Gastrocnemius medialis (tissue), 4 donors: ENCODE measurements at regions not wholly inside any gene's neighbourhood (a gene's known extent, or its start where the extent isn't known, plus 50 kb on each side); places are given as distances from the start of the nearest gene placed in this dataset.

Experiments
- POLR2A ChIP-seq, 2 donors: fragments of 450-650 bp; IDR thresholded peaks; one replicate each; pipeline ENCODE4 v1.6.1; 2017; ENCODE audit warnings: antibody characterized with exemption in 2 of 2, mild to moderate bottlenecking in 2 of 2, moderate library complexity in 2 of 2
- TF ChIP-seq, protein P1 (sequence below), 5 experiments: fragments of 450-650 bp in 3 of 5; fragments of 200-600 bp in 2 of 5; sonication (generic) in 2 of 5; IDR thresholded peaks in 4 of 5; conservative IDR thresholded peaks in 1 of 5; 1 replicate in 4 of 5; 2 replicates in 1 of 5; pipeline ENCODE4 v1.5.1; 2016 to 2019; ENCODE audit warnings: antibody characterized with exemption in 5 of 5, mild to moderate bottlenecking in 3 of 5, moderate library complexity in 3 of 5

DNA sequence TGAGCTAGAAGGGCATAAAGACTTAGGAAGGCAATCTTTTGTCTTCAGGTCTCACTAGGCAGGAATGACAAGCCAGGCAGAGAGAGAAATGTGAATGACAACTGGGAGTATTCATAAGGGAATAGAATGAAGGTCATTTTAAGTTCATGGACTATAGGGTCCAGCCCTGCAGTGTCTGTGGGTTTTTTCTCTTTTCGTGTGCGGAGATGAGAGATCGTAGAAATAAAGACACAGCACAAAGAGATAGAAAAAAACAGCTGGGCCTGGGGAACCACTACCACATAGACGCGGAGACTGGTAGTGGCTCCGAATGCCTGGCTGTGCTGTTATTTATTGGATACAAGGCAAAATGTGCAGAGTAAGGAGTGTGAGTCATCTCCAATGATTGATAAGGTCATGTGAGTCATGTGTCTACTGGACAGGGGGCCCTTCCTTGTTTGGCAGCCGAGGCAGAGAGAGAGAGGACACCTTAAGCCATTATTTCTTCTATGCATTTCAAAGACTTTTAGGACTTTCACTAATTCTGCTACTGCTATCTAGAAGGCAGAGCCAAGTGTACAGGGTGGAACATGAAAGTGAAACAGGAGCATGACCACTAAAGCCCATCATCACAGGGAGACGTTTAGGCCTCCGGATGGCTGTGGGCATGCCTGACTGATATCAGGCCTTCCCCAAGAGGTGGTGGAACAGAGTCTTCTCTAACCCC, 921.8 kb upstream of the PCDH10 start:
- TF ChIP-seq, protein P1, sequence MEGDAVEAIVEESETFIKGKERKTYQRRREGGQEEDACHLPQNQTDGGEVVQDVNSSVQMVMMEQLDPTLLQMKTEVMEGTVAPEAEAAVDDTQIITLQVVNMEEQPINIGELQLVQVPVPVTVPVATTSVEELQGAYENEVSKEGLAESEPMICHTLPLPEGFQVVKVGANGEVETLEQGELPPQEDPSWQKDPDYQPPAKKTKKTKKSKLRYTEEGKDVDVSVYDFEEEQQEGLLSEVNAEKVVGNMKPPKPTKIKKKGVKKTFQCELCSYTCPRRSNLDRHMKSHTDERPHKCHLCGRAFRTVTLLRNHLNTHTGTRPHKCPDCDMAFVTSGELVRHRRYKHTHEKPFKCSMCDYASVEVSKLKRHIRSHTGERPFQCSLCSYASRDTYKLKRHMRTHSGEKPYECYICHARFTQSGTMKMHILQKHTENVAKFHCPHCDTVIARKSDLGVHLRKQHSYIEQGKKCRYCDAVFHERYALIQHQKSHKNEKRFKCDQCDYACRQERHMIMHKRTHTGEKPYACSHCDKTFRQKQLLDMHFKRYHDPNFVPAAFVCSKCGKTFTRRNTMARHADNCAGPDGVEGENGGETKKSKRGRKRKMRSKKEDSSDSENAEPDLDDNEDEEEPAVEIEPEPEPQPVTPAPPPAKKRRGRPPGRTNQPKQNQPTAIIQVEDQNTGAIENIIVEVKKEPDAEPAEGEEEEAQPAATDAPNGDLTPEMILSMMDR (IDR thresholded peaks at IDR 0.05 in 4 of 5, conservative IDR thresholded peaks at IDR 0.05 in 1 of 5), result no peak
- TF ChIP-seq POLR2A (IDR thresholded peaks at IDR 0.05), result no peak
